ENCODE measurements at regions not wholly inside any gene's neighbourhood (a gene's known extent, or its start where the extent isn't known, plus 50 kb on each side); places are given as distances from the start of the nearest gene placed in this dataset.
"Not testable (repeated sequence)": the region's sequence is repeated elsewhere in the genome, so short reads cannot be mapped to it uniquely, and the experiment has no call there.

DNA sequence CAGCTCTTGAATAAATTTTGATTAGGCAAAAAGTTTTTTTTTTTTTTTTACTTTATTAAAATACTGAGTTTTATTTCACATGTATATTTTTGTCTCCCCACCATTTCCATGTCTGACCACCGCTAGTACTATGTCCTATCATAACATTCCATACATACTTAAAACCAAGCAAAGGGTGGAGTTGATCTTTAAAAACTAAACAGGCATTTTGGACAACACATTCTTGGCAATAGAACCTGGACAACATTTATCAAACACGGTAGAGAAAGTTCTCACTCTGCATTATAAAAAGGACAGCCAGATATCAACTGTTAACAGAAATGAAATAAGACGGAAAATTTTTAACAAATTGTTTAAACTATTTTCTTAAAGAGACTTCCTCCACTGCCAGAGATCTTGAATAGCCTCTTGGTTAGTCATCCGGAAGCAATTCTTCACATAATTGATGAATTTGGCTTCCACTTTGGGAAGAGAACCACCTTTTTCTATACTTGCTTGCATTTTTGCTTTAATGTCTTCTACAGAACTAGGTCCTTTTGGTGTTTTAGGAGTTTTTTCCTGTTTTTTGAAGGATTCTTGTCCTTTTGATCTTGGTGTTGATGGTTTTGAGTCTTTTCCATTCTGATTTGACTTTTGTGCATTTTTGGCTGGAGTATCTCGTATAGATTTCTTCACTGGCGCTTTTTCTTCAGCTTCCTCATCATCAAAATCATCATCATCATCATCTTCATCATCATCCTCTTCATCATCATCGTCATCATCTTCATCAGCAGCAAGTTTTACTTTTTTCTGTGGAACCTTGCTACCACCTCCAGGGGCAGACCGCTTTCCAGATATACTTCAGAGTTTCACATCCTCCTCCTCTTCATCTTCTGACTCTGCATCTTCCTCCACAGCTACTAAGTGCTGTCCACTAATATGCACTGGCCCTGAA is 58.7 kb downstream of the POU5F2 start:
- H3K9me3 ChIP-seq (replicated peaks in 1 of 3); DNase-seq; H3K36me3 ChIP-seq (replicated peaks in 1 of 2); H3K4me1 ChIP-seq (replicated peaks in 1 of 2); H3K4me3 ChIP-seq; H3K27me3 ChIP-seq; intact Hi-C loops (cut with DNase I); H3K27ac ChIP-seq: not testable (repeated sequence)
- 88 to 90% (median 89%) methylated on average over 8 of the region's 8 CpGs for WGBS, 4 donors

- DNase-seq, result no peak
Measured at GRCh38 chr5:93681432-93681831, 60.0 kb downstream of the POU5F2 start.

DNA sequence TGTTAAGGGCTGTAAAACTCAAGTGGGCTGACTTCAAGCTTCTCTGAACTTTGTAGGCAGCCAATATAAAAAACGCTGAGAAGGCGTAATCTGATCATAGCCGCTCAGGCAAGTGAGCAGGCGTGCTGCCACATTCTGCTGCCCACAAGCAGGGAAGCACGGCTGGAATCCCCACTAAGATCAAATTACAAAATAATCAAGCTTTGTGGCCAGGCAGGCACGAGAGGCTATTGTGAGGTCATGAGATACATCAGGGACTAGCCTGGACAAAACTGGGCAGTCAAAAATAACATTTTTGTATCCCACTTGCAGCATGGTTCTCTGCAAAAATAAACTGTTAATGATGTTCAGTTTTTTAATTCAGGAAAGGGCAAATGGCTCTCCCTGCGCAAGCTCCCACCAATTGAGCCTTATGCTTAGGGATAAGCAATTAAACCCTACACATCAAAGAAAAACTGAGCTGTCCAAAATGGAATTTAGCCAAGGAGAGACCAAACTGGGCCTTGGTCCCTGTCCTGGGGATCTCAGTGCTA is 64.0 kb downstream of the POU5F2 start:
- no peaks in the 10 kb centered on the region for H3K27me3 ChIP-seq
- H3K27ac ChIP-seq, result no peak overlapping the region
- H3K4me1 ChIP-seq (replicated peaks in 1 of 2), result peaks cover 0 to 15% of the 10 kb centered on the region in 2 donors
- 54 to 73% (median 63%) methylated on average over 7 of the region's 7 CpGs for WGBS, 4 donors
- no peak overlapping the region for H3K4me3 ChIP-seq
- intact Hi-C loops (cut with DNase I), result no loop called here
- TF ChIP-seq, protein P1, sequence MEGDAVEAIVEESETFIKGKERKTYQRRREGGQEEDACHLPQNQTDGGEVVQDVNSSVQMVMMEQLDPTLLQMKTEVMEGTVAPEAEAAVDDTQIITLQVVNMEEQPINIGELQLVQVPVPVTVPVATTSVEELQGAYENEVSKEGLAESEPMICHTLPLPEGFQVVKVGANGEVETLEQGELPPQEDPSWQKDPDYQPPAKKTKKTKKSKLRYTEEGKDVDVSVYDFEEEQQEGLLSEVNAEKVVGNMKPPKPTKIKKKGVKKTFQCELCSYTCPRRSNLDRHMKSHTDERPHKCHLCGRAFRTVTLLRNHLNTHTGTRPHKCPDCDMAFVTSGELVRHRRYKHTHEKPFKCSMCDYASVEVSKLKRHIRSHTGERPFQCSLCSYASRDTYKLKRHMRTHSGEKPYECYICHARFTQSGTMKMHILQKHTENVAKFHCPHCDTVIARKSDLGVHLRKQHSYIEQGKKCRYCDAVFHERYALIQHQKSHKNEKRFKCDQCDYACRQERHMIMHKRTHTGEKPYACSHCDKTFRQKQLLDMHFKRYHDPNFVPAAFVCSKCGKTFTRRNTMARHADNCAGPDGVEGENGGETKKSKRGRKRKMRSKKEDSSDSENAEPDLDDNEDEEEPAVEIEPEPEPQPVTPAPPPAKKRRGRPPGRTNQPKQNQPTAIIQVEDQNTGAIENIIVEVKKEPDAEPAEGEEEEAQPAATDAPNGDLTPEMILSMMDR (IDR thresholded peaks at IDR 0.05), result no peak
- no peak for TF ChIP-seq POLR2A (IDR thresholded peaks at IDR 0.05)
- peak in 6 of 7 donors; percentile 8 to 67 (median 23) for DNase-seq
- H3K9me3 ChIP-seq (replicated peaks in 1 of 3), result no peaks in the 10 kb centered on the region
- no peaks in the 10 kb centered on the region for H3K36me3 ChIP-seq (replicated peaks in 1 of 2)

More at GRCh38 chr5:93681432-93681831, 60.0 kb downstream of the POU5F2 start:
- no peaks in the 10 kb centered on the region for H3K9me3 ChIP-seq (replicated peaks in 1 of 3)
- no peak overlapping the region for H3K27ac ChIP-seq
- peaks cover 0 to 5% of the 10 kb centered on the region in 2 donors for H3K4me1 ChIP-seq (replicated peaks in 1 of 2)
- TF ChIP-seq, protein P1 (IDR thresholded peaks at IDR 0.05), result no peak
- TF ChIP-seq POLR2A (IDR thresholded peaks at IDR 0.05), result no peak
- H3K4me3 ChIP-seq, result no peak overlapping the region
- intact Hi-C loops (cut with DNase I), result no loop called here
- H3K36me3 ChIP-seq (replicated peaks in 1 of 2), result no peaks in the 10 kb centered on the region
- 88 to 95% (median 93%) methylated on average over 3 of the region's 3 CpGs for WGBS, 4 donors
- no peaks in the 10 kb centered on the region for H3K27me3 ChIP-seq

GRCh38 chr5:93676704-93677103 is 64.7 kb downstream of the POU5F2 start:
- Histone ChIP-seq H3K9me3 (replicated peaks in 1 of 3) (no peaks in the 10 kb centered on the region), H3K36me3 (replicated peaks in 1 of 2) (no peaks in the 10 kb centered on the region), H3K4me1 (replicated peaks in 1 of 2) (peaks cover 0 to 15% of the 10 kb centered on the region in 2 donors), H3K4me3 (no peak overlapping the region), H3K27ac (no peak overlapping the region), H3K27me3 (no peaks in the 10 kb centered on the region)
- no peak for DNase-seq
- TF ChIP-seq, protein P1 (IDR thresholded peaks at IDR 0.05), result no peak
- TF ChIP-seq POLR2A (IDR thresholded peaks at IDR 0.05), result no peak
- intact Hi-C loops (cut with DNase I), result no loop called here
- WGBS, 4 donors, result 81 to 90% (median 86%) methylated on average over 5 of the region's 5 CpGs
